Heart left ventricle (tissue), 13 donors: ENCODE measurements at regions not wholly inside any gene's neighbourhood (a gene's known extent, or its start where the extent isn't known, plus 50 kb on each side); places are given as distances from the start of the nearest gene placed in this dataset.

Source experiments
- POLR2A ChIP-seq, 2 donors: fragments of 450-650 bp; IDR thresholded peaks; one replicate each; pipeline ENCODE4 v1.6.1; 2017; ENCODE audit warnings: antibody characterized with exemption in 2 of 2, mild to moderate bottlenecking in 2 of 2, moderate library complexity in 2 of 2
- TF ChIP-seq, protein P1 (sequence below), 12 donors: fragments of 200-600 bp; sonication (generic) in 4 of 12; IDR thresholded peaks; one replicate each; pipeline versions ENCODE4 v1.5.0 to v1.8.0; 2018 to 2022; ENCODE audit warnings: antibody characterized with exemption in 12 of 12, mild to moderate bottlenecking in 5 of 12
- donor health status: ischemic (EF 13 %, LVEDD 7.1; RV severe dilation, severe dysfunction).
- donor health status: DM: no; HTN: yes; CAD: no.
- donor health status: DM: no; HTN: no; CAD: no.
- donor health status: ischemic (EF 25% LVEDD 6.9; RV normal size, moderate dysfunction).
- donor health status: ischemic (EF 25% LVEDD 5.7; RV mildly dilated, moderate dysfunction).
- donor health status: ischemic (EF 35%, LVEDD 5.7; RV mildly dilated, moderate dysfunction).
- donor health status: nonischemic (EF 11% LVEDD 7.7; RV severe dilation, severe dysfunction).
- donor health status: DM: yes; HTN: yes; CAD: no.
- donor health status: PGD.
- donor health status: ischemic (EF 29% LVEDD 5.4; RV normal size, mild dysfunction).
- donor health status: nonischemic (EF 23%, LVEDD 6.1; RV moderate dilation, normal function).

GRCh38 chr6:14670806-14671205, 553.2 kb downstream of the CD83 start:
- no peak for TF ChIP-seq POLR2A (IDR thresholded peaks at IDR 0.05)
- TF ChIP-seq, protein P1, sequence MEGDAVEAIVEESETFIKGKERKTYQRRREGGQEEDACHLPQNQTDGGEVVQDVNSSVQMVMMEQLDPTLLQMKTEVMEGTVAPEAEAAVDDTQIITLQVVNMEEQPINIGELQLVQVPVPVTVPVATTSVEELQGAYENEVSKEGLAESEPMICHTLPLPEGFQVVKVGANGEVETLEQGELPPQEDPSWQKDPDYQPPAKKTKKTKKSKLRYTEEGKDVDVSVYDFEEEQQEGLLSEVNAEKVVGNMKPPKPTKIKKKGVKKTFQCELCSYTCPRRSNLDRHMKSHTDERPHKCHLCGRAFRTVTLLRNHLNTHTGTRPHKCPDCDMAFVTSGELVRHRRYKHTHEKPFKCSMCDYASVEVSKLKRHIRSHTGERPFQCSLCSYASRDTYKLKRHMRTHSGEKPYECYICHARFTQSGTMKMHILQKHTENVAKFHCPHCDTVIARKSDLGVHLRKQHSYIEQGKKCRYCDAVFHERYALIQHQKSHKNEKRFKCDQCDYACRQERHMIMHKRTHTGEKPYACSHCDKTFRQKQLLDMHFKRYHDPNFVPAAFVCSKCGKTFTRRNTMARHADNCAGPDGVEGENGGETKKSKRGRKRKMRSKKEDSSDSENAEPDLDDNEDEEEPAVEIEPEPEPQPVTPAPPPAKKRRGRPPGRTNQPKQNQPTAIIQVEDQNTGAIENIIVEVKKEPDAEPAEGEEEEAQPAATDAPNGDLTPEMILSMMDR (IDR thresholded peaks at IDR 0.05): no peak
